ENCODE measurements at regions not wholly inside any gene's neighbourhood (a gene's known extent, or its start where the extent isn't known, plus 50 kb on each side); places are given as distances from the start of the nearest gene placed in this dataset.

GRCh38 chr4:186930024-186930423 lies 206.4 kb upstream of the FAT1 start:
- TF ChIP-seq, protein P1, sequence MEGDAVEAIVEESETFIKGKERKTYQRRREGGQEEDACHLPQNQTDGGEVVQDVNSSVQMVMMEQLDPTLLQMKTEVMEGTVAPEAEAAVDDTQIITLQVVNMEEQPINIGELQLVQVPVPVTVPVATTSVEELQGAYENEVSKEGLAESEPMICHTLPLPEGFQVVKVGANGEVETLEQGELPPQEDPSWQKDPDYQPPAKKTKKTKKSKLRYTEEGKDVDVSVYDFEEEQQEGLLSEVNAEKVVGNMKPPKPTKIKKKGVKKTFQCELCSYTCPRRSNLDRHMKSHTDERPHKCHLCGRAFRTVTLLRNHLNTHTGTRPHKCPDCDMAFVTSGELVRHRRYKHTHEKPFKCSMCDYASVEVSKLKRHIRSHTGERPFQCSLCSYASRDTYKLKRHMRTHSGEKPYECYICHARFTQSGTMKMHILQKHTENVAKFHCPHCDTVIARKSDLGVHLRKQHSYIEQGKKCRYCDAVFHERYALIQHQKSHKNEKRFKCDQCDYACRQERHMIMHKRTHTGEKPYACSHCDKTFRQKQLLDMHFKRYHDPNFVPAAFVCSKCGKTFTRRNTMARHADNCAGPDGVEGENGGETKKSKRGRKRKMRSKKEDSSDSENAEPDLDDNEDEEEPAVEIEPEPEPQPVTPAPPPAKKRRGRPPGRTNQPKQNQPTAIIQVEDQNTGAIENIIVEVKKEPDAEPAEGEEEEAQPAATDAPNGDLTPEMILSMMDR (IDR thresholded peaks at IDR 0.05; ENCODE audit: insufficient read depth, low read length): no peak
- no peak for TF ChIP-seq POLR2AphosphoS5 (IDR thresholded peaks at IDR 0.05; ENCODE audit: low read depth)
- TF ChIP-seq, protein P2, sequence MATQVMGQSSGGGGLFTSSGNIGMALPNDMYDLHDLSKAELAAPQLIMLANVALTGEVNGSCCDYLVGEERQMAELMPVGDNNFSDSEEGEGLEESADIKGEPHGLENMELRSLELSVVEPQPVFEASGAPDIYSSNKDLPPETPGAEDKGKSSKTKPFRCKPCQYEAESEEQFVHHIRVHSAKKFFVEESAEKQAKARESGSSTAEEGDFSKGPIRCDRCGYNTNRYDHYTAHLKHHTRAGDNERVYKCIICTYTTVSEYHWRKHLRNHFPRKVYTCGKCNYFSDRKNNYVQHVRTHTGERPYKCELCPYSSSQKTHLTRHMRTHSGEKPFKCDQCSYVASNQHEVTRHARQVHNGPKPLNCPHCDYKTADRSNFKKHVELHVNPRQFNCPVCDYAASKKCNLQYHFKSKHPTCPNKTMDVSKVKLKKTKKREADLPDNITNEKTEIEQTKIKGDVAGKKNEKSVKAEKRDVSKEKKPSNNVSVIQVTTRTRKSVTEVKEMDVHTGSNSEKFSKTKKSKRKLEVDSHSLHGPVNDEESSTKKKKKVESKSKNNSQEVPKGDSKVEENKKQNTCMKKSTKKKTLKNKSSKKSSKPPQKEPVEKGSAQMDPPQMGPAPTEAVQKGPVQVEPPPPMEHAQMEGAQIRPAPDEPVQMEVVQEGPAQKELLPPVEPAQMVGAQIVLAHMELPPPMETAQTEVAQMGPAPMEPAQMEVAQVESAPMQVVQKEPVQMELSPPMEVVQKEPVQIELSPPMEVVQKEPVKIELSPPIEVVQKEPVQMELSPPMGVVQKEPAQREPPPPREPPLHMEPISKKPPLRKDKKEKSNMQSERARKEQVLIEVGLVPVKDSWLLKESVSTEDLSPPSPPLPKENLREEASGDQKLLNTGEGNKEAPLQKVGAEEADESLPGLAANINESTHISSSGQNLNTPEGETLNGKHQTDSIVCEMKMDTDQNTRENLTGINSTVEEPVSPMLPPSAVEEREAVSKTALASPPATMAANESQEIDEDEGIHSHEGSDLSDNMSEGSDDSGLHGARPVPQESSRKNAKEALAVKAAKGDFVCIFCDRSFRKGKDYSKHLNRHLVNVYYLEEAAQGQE (IDR thresholded peaks at IDR 0.05; ENCODE audit: insufficient replicate concordance, low read depth): no peak
